ENCODE measurements at regions not wholly inside any gene's neighbourhood (a gene's known extent, or its start where the extent isn't known, plus 50 kb on each side); places are given as distances from the start of the nearest gene placed in this dataset.

GRCh38 chr3:181510500-181510899, 201.2 kb upstream of the SOX2 start:
- TF ChIP-seq CTCF (IDR thresholded peaks at IDR 0.05) (no peak), POLR2A (IDR thresholded peaks at IDR 0.05) (no peak)

Data from heart left ventricle (tissue), 13 donors.